Ishikawa (cell line): ENCODE measurements at regions not wholly inside any gene's neighbourhood (a gene's known extent, or its start where the extent isn't known, plus 50 kb on each side); places are given as distances from the start of the nearest gene placed in this dataset.

ENCODE experiments used
- CREB1 ChIP-seq: IDR thresholded peaks from 2 replicates; pipeline ENCODE4 v1.6.1; 2012; ENCODE audit warnings: low read depth
- EGR1 ChIP-seq: IDR thresholded peaks from 2 replicates; pipeline ENCODE4 v1.6.1; 2012
- EP300 ChIP-seq: IDR thresholded peaks from 2 replicates; pipeline ENCODE4 v1.6.1; 2012; ENCODE audit warnings: borderline replicate concordance
- FOXM1 ChIP-seq: IDR thresholded peaks from 2 replicates; pipeline ENCODE4 v1.6.1; 2012; ENCODE audit warnings: low read depth, borderline replicate concordance
- MAX ChIP-seq: IDR thresholded peaks from 2 replicates; pipeline ENCODE4 v1.6.1; 2012
- NFIC ChIP-seq: IDR thresholded peaks from 2 replicates; pipeline ENCODE4 v1.6.1; 2012
- RAD21 ChIP-seq: IDR thresholded peaks from 2 replicates; pipeline ENCODE4 v1.6.1; 2012; ENCODE audit warnings: low read depth
- REST ChIP-seq: IDR thresholded peaks from 2 replicates; pipeline ENCODE4 v1.6.1; 2012; ENCODE audit warnings: low read depth, mild to moderate bottlenecking
- TAF1 ChIP-seq: IDR thresholded peaks from 2 replicates; pipeline ENCODE4 v1.6.1; 2012; ENCODE audit warnings: low read depth, mild to moderate bottlenecking
- TCF12 ChIP-seq: IDR thresholded peaks from 2 replicates; pipeline ENCODE4 v1.6.1; 2012; ENCODE audit warnings: low read depth
- TEAD4 ChIP-seq: IDR thresholded peaks from 2 replicates; pipeline ENCODE4 v1.6.1; 2012
- YY1 ChIP-seq: IDR thresholded peaks from 2 replicates; pipeline ENCODE4 v1.6.1; 2012; ENCODE audit warnings: low read depth
- ZBTB7A ChIP-seq: IDR thresholded peaks from 2 replicates; pipeline ENCODE4 v1.6.1; 2012; ENCODE audit warnings: low read depth
- TF ChIP-seq, protein P1 (sequence below): IDR thresholded peaks from 2 replicates; pipeline ENCODE4 v1.6.1; 2012

- TF ChIP-seq REST (no peak), FOXM1 (no peak), EGR1 (no peak), EP300 (no peak), ZBTB7A (no peak)
Measured at GRCh38 chr5:2289380-2289779, 406.7 kb upstream of the IRX4 start.

DNA sequence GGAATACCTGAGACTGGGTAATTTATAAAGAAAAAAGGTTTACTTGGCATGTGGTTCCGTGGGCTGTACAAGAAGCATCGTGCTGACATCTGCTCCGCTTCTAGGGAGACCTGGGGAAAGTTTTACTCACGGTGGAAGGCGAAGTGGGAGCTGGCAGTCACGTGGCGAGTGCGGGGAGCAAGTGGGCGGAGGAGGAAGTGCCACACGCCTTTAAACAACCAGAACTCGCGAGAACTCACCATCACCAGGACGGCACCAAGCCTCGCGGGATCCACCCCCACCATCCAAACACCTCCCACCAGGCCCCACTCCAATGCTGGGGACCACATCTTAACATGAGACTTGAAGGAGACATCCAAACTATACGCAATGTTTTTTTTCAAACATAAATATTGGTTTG is 406.2 kb upstream of the IRX4 start:
- TF ChIP-seq EGR1: no peak
- TF ChIP-seq CREB1: no peak
- TF ChIP-seq FOXM1: no peak
- TF ChIP-seq EP300: no peak
- TF ChIP-seq, protein P1, sequence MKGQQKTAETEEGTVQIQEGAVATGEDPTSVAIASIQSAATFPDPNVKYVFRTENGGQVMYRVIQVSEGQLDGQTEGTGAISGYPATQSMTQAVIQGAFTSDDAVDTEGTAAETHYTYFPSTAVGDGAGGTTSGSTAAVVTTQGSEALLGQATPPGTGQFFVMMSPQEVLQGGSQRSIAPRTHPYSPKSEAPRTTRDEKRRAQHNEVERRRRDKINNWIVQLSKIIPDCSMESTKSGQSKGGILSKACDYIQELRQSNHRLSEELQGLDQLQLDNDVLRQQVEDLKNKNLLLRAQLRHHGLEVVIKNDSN: no peak
- TF ChIP-seq REST: no peak
- no peak for TF ChIP-seq YY1
- TF ChIP-seq NFIC: no peak
- TF ChIP-seq TCF12: no peak
- TF ChIP-seq MAX: no peak
- TF ChIP-seq RAD21: no peak
- TF ChIP-seq TEAD4: no peak

GRCh38 chr5:2288466-2288865 is 405.7 kb upstream of the IRX4 start:
- TF ChIP-seq, protein P1: no peak

DNA sequence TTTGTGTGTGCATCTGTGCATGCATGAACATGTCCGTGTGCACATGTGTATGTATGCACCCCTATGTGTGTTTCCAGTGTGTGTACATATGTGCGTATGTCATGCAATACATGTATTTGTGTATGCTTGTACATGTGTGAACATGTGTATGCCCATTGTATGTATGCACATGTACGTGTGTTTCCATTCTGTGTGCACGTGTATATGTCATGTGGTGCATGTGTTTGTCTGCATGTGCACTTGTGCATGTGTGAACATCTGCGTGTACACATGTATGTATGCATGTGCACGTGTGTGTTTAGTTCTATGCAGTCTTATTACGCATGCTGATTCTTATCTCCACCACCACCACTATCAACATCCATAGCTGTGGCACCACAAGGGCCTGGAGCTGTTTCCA is 403.5 kb upstream of the IRX4 start:
- TF ChIP-seq RAD21: no peak

DNA sequence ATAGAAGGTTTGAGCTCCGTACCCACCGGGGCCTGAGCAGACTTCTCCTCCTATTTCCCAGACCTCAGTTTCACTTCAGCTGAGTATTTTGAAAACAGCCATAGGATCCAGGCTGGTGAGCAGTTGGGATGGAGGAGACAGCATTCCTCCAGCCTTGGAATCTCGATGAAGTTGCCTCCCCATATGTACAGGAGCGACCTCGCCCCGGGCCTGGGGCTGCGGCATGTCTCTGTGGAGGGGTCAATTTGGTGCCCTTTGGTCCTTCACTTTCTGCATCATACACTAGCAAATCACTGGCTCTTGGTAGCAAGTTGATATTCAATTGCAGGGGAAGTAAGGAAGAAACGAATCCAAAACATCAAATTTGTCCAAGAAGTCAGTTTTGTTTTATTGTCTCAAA is 402.0 kb upstream of the IRX4 start:
- TF ChIP-seq REST (no peak), FOXM1 (no peak)

DNA sequence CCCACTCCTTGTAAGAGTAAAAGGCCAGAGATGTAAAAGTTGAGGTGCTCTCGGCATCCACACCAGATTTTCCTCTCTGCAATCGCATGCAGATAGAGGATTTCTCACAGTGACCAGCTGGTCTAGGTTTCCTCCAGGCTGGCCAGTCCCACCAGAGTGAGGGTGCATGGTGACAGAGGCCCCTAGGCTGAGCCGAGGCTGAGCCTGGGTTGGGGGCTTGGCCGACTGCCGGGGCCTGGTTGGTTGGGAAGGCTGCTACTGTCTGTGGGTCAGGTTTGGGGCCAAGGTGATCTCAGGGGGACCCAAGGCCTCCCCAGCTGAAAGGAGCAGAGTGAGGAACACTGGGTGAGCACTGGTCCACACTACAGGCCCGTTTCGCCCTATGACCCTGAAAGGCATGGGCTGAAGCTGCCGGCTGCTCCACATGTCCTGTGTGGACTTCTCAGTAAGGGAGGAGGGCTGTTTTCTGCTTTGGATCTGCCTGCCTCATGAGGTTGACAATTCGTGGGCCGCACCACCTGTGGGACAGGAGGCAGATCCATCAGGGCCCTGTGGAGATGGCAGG is 400.8 kb upstream of the IRX4 start:
- no peak for TF ChIP-seq RAD21
- TF ChIP-seq, protein P1: no peak
- TF ChIP-seq EGR1: no peak
- no peak for TF ChIP-seq TEAD4
- TF ChIP-seq EP300: no peak
- no peak for TF ChIP-seq TAF1
- TF ChIP-seq NFIC: no peak
- TF ChIP-seq TCF12: no peak
- no peak for TF ChIP-seq FOXM1
